ENCODE measurements at regions not wholly inside any gene's neighbourhood (a gene's known extent, or its start where the extent isn't known, plus 50 kb on each side); places are given as distances from the start of the nearest gene placed in this dataset.
A peak's percentile ranks its signal among the peaks of the same experiment; 100 is the strongest.

- DNase-seq, result no peak
Observed at GRCh38 chr19:16000024-16000663, 51.3 kb downstream of the OR10H4 start.

GRCh38 chr19:16001481-16002312 lies 52.9 kb downstream of the OR10H4 start:
- DNase-seq, result peak; percentile 74

GRCh38 chr19:16002406-16003384 lies 53.9 kb downstream of the OR10H4 start:
- DNase-seq, result peak; percentile 28

GRCh38 chr19:16003391-16003790 lies 54.6 kb downstream of the OR10H4 start:
- DNase-seq, result no peak

- no peak for DNase-seq
Observed at GRCh38 chr19:16005925-16006324, 57.1 kb downstream of the OR10H4 start.

- DNase-seq, result no peak
Observed at GRCh38 chr19:16012552-16012951, 63.7 kb upstream of the TPM4 start.

GRCh38 chr19:16013181-16013850 lies 63.0 kb upstream of the TPM4 start:
- no peak for DNase-seq

GRCh38 chr19:16013851-16014840 lies 62.1 kb upstream of the TPM4 start:
- DNase-seq, result no peak

GRCh38 chr19:16014923-16015804 lies 61.1 kb upstream of the TPM4 start:
- DNase-seq, result no peak

- DNase-seq, result no peak
Observed at GRCh38 chr19:16015805-16016173, 60.5 kb upstream of the TPM4 start.

- no peak for DNase-seq
Observed at GRCh38 chr19:16016226-16017137, 59.8 kb upstream of the TPM4 start.

- no peak for DNase-seq
Observed at GRCh38 chr19:16017138-16017490, 59.2 kb upstream of the TPM4 start.

GRCh38 chr19:16018106-16018755 lies 58.1 kb upstream of the TPM4 start:
- no peak for DNase-seq

- no peak for DNase-seq
Observed at GRCh38 chr19:16018801-16019551, 57.3 kb upstream of the TPM4 start.

GRCh38 chr19:16019691-16020448 lies 56.4 kb upstream of the TPM4 start:
- no peak for DNase-seq

GRCh38 chr19:16021796-16022195 lies 54.5 kb upstream of the TPM4 start:
- DNase-seq, result no peak

- DNase-seq, result no peak
Observed at GRCh38 chr19:16022251-16022650, 54.0 kb upstream of the TPM4 start.

All from fibroblast of skin of abdomen (primary cell).